KOPT-K1 (cell line): ENCODE measurements at regions not wholly inside any gene's neighbourhood (a gene's known extent, or its start where the extent isn't known, plus 50 kb on each side); places are given as distances from the start of the nearest gene placed in this dataset.

Experiments used
- H3K27ac ChIP-seq: fragments of 200-600 bp; sonication (generic); 2 replicates; pipeline ENCODE4 v1.5.1; 2016; ENCODE audit warnings: antibody characterized with exemption, mild to moderate bottlenecking, low read depth, low read length; ENCODE audit not compliant: poor library complexity, severe bottlenecking
- H3K36me3 ChIP-seq: fragments of 200-600 bp; sonication (generic); 2 replicates; pipeline ENCODE4 v1.5.1; 2017; ENCODE audit warnings: antibody characterized with exemption, mild to moderate bottlenecking, low read length, moderate library complexity; ENCODE audit not compliant: insufficient read depth
- H3K9me3 ChIP-seq: fragments of 200-600 bp; sonication (generic); 2 replicates; pipeline ENCODE4 v1.5.1; 2017; ENCODE audit warnings: antibody characterized with exemption, low read length, mild to moderate bottlenecking; ENCODE audit not compliant: insufficient read depth, poor library complexity, severe bottlenecking

DNA sequence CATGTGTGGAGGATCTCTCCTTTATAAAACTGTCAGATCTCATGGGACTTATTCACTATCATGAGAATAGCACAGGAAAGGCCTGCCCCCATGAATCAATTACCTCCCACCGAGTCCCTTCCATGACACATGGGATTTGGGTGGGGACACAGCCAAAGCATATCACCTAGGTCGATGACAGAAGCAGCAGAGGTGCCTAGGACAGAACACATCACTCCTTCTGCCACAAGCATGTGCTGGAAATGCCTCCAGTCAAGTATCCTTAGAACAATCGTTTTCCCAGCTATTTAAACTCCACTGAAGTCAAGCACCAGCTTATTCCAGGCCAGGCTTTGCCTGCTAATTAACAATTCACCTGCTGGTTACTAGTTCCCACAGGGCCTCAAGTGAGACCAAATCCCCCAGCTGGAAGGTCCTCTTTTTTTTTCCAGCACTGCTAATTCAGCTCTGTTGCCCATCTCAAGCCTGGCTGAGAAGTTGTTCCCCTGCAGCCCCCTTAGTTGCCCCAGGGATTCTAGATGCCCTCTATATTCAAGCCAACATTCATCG, 212.3 kb upstream of the NUDT4 start:
- no peaks in the 10 kb centered on the region for H3K9me3 ChIP-seq
- no peaks in the 10 kb centered on the region for H3K36me3 ChIP-seq
- H3K27ac ChIP-seq = no peak overlapping the region

DNA sequence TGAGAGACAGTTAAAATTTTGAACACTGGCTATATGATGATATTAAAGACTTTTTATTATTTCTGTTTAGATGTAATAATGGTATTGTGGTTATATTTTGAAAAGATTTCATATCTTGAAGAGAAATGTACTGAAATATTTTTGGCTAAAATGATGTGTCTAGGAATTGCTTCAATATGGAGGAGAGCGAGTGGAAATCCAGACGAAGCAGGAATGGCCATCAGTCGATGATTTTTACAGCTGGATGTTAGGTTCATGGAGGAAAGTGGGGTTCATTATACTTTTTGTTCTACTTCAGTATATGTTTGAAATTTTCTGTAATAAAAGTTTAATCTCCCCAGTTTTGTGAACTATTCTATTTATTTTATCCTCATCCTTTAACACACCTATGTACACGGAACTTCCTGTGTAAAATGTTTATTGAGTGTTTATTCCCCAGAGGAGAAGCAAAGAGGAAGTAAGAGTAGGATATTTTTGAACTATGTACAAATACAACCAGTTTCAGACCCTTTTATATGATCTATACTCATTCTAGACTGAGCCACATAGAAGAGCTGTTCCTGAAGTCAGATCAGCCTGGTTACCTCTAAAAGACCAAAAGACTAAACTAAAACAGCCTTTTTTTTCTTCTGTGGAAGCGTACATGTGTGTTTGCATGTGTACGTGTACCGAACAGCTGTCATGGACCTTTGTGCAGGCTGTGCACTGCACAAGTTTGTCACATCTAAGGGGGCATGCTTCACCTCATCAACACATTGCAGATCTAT, 211.0 kb upstream of the NUDT4 start:
- Histone ChIP-seq H3K36me3 (no peaks in the 10 kb centered on the region), H3K27ac (no peak overlapping the region), H3K9me3 (no peaks in the 10 kb centered on the region)

DNA sequence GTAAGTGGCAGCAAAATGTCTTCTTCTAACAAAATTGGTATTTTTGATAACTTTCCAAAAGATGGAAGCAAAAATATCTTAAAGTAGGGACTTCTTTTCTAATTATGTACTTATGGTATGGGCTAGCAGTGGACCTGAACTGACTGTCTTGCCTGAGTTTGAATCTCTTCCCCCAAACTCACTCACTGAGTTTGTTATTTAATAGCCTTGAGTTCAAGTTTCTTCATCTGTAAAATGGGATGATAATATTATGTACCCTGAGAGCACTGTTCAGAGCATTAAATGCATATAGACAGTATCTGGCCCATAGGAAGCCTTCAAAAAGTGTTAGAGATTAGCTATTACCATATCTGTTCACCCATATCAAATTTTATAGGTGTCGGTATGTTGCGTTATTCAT, 210.4 kb upstream of the NUDT4 start:
- Histone ChIP-seq H3K9me3 (no peaks in the 10 kb centered on the region), H3K36me3 (no peaks in the 10 kb centered on the region), H3K27ac (no peak overlapping the region)

DNA sequence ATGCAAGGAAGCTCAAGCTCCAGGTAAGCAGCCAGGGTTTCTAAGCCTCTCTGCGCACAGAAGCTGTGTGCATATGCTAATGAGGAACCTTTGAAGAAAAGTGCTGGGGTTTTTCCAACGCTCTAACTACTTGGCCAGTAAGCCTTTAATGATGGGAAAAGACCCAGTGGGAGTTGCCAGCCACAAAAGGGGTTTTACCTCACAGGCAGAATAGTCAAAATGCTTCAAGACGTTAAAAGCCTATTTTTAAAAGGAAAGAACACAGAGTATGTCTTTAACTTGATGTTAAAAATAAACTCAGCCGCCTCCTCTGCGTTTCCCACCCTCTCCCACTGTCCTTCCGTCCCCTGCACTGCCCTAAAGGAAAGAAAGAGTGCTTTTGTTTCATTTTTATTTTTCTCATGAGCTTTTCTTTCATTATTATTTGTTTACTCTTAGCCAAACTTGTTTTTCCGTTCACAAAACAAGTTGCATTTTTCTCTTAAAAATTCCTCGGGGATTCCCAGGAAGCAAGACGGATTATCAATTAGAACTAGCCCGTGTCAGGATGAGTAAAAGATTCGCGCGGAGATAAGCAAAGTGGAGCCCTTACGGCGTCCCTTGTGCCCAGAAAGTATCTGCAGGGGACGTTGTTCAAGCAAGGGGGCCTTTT, 209.8 kb upstream of the NUDT4 start:
- Histone ChIP-seq H3K9me3 (no peaks in the 10 kb centered on the region), H3K36me3 (no peaks in the 10 kb centered on the region), H3K27ac (no peak overlapping the region)

DNA sequence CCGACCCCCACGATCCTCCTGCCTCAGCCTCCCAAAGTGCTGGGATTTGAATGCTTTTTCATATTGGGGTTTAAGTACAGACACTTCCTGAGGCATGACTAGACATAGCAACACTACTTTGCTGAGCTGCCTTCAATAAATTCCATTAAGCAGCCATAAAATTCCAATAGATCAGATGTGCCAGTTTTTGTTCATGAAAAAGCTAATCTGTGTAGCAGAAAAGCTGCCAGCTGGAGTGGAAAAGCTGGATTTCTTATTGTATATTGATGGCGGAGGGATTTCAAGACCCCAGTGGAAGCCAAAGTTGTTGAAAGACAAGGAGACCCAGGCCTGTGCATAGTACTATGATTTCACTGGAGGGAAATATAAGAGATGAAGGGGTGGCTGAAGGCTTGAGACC, 209.0 kb upstream of the NUDT4 start:
- Histone ChIP-seq H3K36me3 (no peaks in the 10 kb centered on the region), H3K27ac (no peak overlapping the region), H3K9me3 (no peaks in the 10 kb centered on the region)

DNA sequence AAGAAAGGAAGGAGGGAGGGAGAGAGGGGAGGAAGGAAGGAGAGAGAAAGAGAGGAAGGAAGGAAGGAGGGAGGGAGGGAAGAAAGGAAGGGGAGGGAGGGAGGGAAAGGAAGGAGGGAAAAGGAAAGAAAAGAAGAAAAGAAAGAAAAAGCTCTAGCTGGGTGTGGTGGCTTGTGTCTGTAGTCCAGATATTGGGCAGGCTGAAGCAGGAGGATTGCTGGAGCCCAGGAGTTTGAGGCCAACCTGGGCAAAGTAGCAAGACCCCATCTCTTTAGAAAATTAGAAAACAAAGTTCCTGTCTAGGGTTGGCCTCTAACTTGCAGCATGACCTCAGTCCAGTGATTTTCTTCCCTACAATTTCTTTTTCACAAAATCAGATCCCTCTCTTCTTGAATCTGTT, 208.2 kb upstream of the NUDT4 start:
- Histone ChIP-seq H3K36me3 (no peaks in the 10 kb centered on the region), H3K27ac (no peak overlapping the region), H3K9me3 (no peaks in the 10 kb centered on the region)

DNA sequence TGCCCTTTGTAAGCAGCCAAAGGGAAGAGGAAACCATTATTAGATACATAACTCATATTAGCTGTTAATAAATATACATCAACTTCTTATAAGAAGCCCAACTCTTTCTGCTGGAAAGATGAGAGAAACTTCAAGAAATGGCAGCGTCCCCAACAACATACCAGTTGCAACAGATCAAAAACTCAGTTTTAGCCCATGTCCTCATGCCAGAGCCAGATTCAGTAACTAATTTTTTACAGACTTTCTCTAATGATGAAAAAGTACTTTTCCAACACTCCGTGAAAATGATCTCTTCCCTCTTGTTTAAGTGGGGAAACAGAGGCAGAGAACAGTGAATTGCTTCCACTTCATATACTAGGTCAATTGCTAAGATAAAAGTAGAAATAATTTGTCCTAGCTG, 206.8 kb upstream of the NUDT4 start:
- Histone ChIP-seq H3K27ac (no peak overlapping the region), H3K36me3 (no peaks in the 10 kb centered on the region), H3K9me3 (no peaks in the 10 kb centered on the region)

DNA sequence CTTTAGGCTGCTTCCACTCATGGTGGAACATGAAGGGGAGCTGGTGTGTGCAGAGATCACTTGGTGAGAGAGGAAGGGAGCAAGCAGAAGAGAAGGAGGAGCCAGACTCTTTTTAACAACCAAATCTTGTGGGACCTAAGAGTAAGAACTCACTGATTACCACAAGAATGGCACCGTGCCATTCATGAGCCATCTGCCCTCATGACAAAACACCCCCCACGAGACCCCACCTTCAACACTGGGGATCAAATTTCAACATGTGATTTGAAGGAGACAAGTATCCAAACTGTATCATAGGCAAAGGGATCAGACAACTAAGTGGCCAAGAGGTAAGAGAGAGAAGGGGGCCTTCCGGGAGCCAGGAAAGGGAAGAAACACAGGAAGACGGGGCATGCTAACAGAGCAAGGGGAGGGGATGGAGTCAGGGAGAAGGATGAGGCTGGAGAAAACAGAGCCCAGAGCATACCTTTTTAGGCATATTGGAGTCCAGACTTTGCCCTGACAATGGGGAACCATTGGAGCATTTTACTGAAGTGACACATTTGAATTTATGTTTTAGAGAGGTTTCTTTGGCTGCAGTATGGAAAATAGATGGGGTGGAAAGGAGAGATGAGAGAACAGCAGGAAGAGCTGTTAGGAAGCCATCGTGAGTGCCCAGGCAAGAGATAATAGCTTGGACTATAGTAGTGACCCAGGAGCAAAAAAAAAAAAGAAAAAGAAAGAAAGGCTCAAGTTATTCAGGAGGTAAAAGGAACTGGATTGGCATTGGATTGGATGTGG, 204.4 kb upstream of the NUDT4 start:
- no peaks in the 10 kb centered on the region for H3K36me3 ChIP-seq
- no peaks in the 10 kb centered on the region for H3K9me3 ChIP-seq
- H3K27ac ChIP-seq = no peak overlapping the region

DNA sequence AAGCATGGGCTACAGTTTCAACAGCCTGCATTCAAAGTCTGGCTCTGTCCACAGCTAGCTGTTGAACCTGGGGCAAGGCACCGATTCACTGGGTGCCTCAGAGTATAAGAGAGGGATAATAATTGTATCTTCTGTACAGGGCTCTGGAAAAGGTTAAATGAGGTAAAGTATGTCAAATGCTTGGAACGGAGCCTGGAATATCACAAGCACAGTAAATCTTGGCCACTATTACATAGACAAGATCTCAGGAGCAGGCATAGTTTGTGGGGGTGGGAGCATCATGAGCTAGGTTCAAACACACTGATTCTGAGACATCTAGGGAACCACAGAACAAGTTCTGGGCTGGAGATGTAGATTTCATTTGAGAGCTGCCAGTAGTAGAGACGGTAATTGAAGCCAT, 203.7 kb upstream of the NUDT4 start:
- Histone ChIP-seq H3K36me3 (no peaks in the 10 kb centered on the region), H3K27ac (no peak overlapping the region), H3K9me3 (no peaks in the 10 kb centered on the region)

DNA sequence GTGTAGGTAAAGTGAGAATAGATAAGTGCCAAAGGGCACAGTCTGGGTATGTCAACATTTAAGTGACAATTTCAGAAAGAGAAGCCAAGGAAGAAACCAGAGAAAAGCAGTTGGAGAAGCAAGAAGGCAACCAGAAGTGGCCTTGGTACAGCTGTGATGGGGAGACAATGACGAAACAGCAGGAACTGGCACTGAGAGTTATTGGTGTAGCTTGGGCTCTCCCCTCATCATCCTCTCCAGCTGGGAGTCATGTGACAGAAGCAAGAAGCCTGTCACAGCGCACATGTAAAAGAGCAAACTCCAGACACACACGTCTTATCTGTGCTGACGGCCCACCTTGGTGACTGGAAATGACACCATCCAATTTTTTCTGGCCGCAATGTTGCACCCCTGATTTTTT, 203.3 kb upstream of the NUDT4 start:
- Histone ChIP-seq H3K27ac (no peak overlapping the region), H3K9me3 (no peaks in the 10 kb centered on the region), H3K36me3 (no peaks in the 10 kb centered on the region)

DNA sequence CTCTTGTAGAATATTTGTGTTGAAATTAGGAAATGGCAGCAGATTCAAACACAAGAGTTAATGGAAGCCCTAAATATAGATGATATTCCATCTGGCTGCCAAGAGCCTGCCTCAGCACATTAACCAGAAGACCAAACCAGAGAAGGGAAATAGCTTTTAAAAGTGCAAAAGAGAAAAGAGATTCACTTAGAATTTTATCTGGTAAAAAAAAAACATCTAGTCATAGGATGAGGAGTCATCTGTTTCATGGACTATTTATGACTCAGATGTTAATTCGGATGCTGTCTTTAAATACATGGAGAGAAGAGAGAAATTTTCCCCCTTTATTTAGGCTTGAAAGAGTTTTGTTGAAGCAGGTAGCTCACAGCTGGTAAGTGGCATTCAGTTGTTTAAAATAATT, 201.6 kb upstream of the NUDT4 start:
- H3K27ac ChIP-seq = no peak overlapping the region
- no peaks in the 10 kb centered on the region for H3K9me3 ChIP-seq
- no peaks in the 10 kb centered on the region for H3K36me3 ChIP-seq

DNA sequence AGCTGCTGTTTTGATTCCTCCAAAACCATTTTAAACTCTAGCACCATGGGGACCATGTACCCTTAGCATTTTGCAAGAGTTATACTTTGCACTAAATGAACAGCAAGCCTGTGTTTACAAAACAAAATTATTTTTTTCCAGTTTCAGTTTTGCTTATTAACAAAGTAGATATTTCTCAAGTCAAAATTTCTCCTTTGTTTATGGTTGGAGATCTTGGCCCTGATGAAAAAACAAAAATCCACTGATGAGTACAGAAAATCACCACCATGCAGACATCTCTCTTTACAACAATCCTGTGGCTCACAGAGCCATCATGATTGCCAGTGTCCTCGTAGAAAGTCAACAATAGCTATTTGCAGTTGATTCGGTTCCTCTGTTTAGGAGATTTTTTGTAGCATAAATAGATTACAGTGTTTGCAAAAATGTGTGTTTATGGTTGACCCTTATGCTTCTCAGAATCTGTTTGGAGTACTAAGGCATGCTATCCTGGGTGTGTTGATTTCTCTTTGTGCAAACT, 201.1 kb upstream of the NUDT4 start:
- no peaks in the 10 kb centered on the region for H3K9me3 ChIP-seq
- H3K36me3 ChIP-seq = no peaks in the 10 kb centered on the region
- H3K27ac ChIP-seq = no peak overlapping the region

DNA sequence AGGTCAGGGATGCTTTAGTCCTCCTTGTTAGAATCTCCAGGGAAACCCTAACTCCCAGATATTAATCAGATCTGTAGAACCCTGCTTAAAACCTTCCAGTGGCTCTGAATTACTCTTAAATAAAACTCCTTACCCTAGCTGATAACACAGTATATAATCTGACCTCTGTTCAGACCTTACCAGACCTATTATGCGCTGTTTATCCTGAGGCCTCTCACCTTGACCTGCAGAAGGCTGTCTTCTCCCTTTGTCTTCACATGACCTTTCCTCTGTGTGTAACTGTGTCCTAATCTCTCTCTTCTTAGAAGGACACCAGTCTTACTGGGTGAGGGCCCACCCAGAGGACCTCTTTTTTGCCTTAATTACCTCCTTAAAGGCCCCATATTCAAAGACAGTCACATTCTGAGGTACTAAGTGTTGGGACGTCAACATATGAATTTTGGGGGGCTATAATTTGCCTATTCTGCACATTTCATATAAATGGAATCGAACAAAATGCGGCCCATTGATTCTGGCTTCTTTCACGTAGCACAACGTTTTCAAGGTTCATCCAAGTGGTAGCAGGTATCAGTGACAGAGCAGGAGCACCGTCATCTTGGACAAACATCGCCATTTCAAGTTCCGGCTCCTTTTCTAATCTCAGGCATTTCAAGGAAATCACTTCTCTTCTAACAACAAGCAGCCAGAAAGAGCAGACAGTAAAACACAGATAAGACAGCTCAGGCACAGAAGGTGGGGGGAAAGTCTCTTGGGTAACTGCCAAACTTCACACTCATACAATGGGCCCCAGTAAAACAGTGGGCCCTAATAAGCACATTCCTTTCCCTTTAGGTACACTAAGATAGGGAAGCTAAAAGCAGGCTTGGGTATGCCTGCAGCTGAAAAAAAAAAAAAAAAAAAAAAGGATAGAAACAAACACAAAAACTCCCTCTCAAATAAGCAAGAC, 200.2 kb upstream of the NUDT4 start:
- no peaks in the 10 kb centered on the region for H3K36me3 ChIP-seq
- no peaks in the 10 kb centered on the region for H3K9me3 ChIP-seq

DNA sequence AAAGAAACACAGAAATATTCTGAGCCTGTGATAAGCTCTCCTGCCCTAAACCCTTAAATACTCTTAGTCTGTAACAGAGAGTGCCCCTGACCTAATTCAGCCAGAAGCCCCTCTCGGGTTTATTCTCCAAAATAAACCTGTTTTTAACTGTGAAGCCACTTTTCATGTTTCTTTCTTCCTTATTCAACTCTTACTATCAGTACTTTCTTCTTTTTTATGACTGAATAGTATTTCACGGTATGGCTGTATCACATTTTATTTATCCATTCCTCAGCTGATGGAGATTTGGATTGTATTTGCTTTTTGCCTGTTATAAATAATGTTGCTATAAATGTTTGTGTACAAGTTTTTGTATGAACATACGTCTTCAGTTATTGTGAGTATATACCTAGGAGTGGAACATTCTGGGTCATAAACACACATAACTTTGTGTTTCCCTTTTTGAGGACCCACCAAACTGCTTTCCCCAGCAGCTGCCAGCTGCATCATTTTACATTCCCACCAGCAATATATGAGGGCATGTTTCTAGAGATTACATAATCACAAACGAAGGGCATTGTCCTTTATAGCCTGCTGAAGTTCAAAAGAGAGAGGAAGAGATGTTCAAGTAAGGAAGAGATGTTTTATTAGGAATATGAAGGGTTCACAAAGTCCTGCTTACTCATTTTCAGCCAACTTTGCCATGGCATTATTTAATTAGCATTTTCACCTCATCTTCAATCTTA, 199.4 kb upstream of the NUDT4 start:
- no peaks in the 10 kb centered on the region for H3K9me3 ChIP-seq
- no peak overlapping the region for H3K27ac ChIP-seq
- no peaks in the 10 kb centered on the region for H3K36me3 ChIP-seq

More for the DNA sequence above, 200.2 kb upstream of the NUDT4 start:
- H3K27ac ChIP-seq = no peak overlapping the region
